ENCODE measurements at regions not wholly inside any gene's neighbourhood (a gene's known extent, or its start where the extent isn't known, plus 50 kb on each side); places are given as distances from the start of the nearest gene placed in this dataset.
"Not testable (repeated sequence)": the region's sequence is repeated elsewhere in the genome, so short reads cannot be mapped to it uniquely, and the experiment has no call there.

GRCh38 chrX:7514871-7515599 lies 327.9 kb upstream of the VCX start:
- FAIRE-seq (no peak), DNase-seq (ENCODE audit: insufficient read length) (no peak)
- TF ChIP-seq TAF1 (IDR thresholded peaks at IDR 0.05; ENCODE audit: borderline replicate concordance, low read depth, low read length): no peak
- no peak for TF ChIP-seq POLR2A (IDR thresholded peaks at IDR 0.05; ENCODE audit: low read depth, low read length)
- TF ChIP-seq POLR2AphosphoS5 (IDR thresholded peaks at IDR 0.05; ENCODE audit: low read depth, low read length): no peak

DNA sequence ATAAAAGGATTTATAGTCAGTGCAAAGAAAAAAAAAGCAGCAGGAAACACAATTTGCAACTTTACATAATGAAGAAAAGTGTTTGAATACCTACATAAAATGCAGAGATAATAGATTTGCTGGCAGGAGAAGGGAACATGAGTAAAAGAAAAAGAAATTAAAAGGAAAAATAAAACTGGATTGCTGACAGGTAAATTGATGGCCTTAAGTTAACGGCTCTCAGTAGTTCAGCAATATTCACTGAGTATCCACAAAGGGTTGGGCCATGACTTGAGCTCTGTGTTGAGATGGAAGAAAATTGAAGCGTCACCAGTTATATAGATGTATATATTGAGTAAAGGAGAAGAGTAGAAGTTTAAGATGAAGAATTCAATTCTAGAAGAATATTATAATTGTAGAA lies 330.1 kb upstream of the VCX start:
- TF ChIP-seq POLR2A (IDR thresholded peaks at IDR 0.05; ENCODE audit: low read depth, low read length) (no peak), POLR2AphosphoS5 (IDR thresholded peaks at IDR 0.05; ENCODE audit: low read depth, low read length) (no peak), TAF1 (IDR thresholded peaks at IDR 0.05; ENCODE audit: borderline replicate concordance, low read depth, low read length) (no peak)
- DNase-seq (ENCODE audit: insufficient read length) (no peak), FAIRE-seq (no peak)

- FAIRE-seq: no peak
- no peak for TF ChIP-seq POLR2A (IDR thresholded peaks at IDR 0.05; ENCODE audit: low read depth, low read length)
- no peak for TF ChIP-seq POLR2AphosphoS5 (IDR thresholded peaks at IDR 0.05; ENCODE audit: low read depth, low read length)
- TF ChIP-seq TAF1 (IDR thresholded peaks at IDR 0.05; ENCODE audit: borderline replicate concordance, low read depth, low read length): no peak
These were observed 339.7 kb upstream of the VCX start for GRCh38 chrX:7503251-7503650.

DNA sequence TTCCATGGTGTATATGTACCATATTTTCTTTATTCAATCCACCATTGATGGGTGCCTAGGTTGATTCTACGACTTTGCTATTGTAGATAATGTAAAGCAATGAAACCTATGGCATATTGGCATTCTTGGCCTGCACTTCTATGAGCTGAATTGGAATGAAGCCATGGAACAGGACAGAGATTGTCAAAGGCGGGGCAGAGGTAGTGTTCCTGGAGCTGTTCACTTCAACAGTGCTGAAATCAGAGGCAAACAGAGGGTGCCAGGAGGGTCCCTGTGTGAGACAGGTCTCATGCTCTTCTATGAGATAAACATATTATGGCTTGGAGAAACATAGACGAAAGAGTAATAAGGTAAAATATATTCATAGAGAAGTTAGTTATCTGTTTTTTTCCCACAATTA lies 342.6 kb upstream of the VCX start:
- no peak for FAIRE-seq

More at GRCh38 chrX:7503251-7503650, 339.7 kb upstream of the VCX start:
- no peak for DNase-seq (ENCODE audit: insufficient read length)

GRCh38 chrX:7486505-7486904 lies 338.6 kb upstream of the PUDP start:
- FAIRE-seq: no peak
- TF ChIP-seq POLR2AphosphoS5 (IDR thresholded peaks at IDR 0.05; ENCODE audit: low read depth, low read length) (no peak), POLR2A (IDR thresholded peaks at IDR 0.05; ENCODE audit: low read depth, low read length) (no peak), TAF1 (IDR thresholded peaks at IDR 0.05; ENCODE audit: borderline replicate concordance, low read depth, low read length) (no peak)
- DNase-seq (ENCODE audit: insufficient read length): no peak

More for the DNA sequence above, 342.6 kb upstream of the VCX start:
- no peak for DNase-seq (ENCODE audit: insufficient read length)
- TF ChIP-seq TAF1 (IDR thresholded peaks at IDR 0.05; ENCODE audit: borderline replicate concordance, low read depth, low read length): no peak
- no peak for TF ChIP-seq POLR2AphosphoS5 (IDR thresholded peaks at IDR 0.05; ENCODE audit: low read depth, low read length)
- no peak for TF ChIP-seq POLR2A (IDR thresholded peaks at IDR 0.05; ENCODE audit: low read depth, low read length)

GRCh38 chrX:7485061-7485460 lies 337.1 kb upstream of the PUDP start:
- TF ChIP-seq POLR2AphosphoS5 (IDR thresholded peaks at IDR 0.05; ENCODE audit: low read depth, low read length) (no peak), POLR2A (IDR thresholded peaks at IDR 0.05; ENCODE audit: low read depth, low read length) (no peak), TAF1 (IDR thresholded peaks at IDR 0.05; ENCODE audit: borderline replicate concordance, low read depth, low read length) (no peak)
- no peak for DNase-seq (ENCODE audit: insufficient read length)
- FAIRE-seq: no peak

DNA sequence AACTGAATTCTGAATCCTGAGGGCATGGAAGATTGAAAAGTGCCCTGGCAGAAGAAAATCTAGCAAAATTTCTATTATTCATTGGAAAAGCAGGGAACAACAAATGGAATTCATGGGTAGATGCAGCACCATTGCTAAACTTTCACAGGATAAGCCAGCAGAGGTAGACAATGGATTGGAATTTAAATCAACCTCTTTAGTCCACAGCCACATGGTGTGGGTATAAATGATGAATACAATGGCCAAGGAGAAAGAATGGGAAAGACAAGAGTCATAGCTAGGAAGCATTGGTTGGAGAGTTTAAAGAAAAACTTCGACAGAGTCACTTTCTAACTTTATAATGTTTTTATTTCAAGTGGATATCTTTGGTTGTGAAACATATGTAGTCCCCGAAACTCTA lies 332.8 kb upstream of the PUDP start:
- TF ChIP-seq POLR2AphosphoS5 (IDR thresholded peaks at IDR 0.05; ENCODE audit: low read depth, low read length) (no peak), TAF1 (IDR thresholded peaks at IDR 0.05; ENCODE audit: borderline replicate concordance, low read depth, low read length) (no peak)
- FAIRE-seq: no peak

GRCh38 chrX:7462110-7462509 lies 314.2 kb upstream of the PUDP start:
- FAIRE-seq (no peak), DNase-seq (ENCODE audit: insufficient read length) (no peak)
- TF ChIP-seq POLR2A (IDR thresholded peaks at IDR 0.05; ENCODE audit: low read depth, low read length) (no peak), POLR2AphosphoS5 (IDR thresholded peaks at IDR 0.05; ENCODE audit: low read depth, low read length) (no peak), TAF1 (IDR thresholded peaks at IDR 0.05; ENCODE audit: borderline replicate concordance, low read depth, low read length) (no peak)

More for the DNA sequence above, 332.8 kb upstream of the PUDP start:
- DNase-seq (ENCODE audit: insufficient read length): no peak

- not testable (repeated sequence) for FAIRE-seq; DNase-seq (ENCODE audit: insufficient read length)
These were observed 313.1 kb upstream of the PUDP start for GRCh38 chrX:7461051-7461450.

- FAIRE-seq (no peak), DNase-seq (ENCODE audit: insufficient read length) (no peak)
- TF ChIP-seq POLR2AphosphoS5 (IDR thresholded peaks at IDR 0.05; ENCODE audit: low read depth, low read length) (no peak), POLR2A (IDR thresholded peaks at IDR 0.05; ENCODE audit: low read depth, low read length) (no peak), TAF1 (IDR thresholded peaks at IDR 0.05; ENCODE audit: borderline replicate concordance, low read depth, low read length) (no peak)
These were observed 300.0 kb upstream of the PUDP start for GRCh38 chrX:7447801-7448499.

DNA sequence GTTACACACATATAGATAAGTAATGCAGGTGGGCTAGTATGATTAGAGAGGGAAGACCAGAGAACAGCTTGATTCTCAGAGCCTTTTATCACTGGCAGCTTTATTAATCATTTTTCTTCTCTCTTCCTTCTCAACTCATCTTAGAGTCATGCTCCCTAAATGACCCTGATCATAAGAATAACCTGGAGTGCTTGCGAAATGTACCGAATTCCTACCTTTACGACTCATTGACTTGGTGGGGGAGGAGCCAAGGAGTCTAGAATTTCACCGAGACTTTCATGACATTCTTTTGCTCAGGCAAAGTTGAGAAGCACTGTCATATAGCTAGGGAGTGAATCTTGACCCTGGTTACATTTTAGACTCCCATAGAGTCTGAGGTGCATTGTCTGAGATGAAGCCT lies 298.9 kb upstream of the PUDP start:
- DNase-seq (ENCODE audit: insufficient read length) (no peak), FAIRE-seq (no peak)
- TF ChIP-seq POLR2A (IDR thresholded peaks at IDR 0.05; ENCODE audit: low read depth, low read length) (no peak), POLR2AphosphoS5 (IDR thresholded peaks at IDR 0.05; ENCODE audit: low read depth, low read length) (no peak), TAF1 (IDR thresholded peaks at IDR 0.05; ENCODE audit: borderline replicate concordance, low read depth, low read length) (no peak)

DNA sequence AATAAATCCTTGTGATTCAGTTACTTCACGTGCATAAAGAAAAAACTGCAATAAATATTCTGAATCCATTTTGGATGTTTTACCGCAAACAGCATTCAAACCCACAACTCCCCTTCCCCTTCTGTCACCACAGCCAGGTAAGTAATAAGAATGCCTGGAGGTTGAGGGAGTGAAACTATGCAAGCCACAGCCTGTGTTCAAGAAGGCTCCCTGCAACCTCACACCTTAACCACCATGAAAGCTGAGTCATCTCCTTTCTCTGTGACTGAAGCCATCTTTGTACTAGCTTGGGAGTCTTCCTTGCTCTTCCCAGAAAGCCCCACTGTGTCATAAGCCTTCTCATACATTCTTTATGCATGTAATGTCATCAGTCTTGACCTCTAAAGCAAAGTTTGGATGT lies 297.0 kb upstream of the PUDP start:
- DNase-seq (ENCODE audit: insufficient read length): no peak
- TF ChIP-seq POLR2A (IDR thresholded peaks at IDR 0.05; ENCODE audit: low read depth, low read length): no peak
- TF ChIP-seq TAF1 (IDR thresholded peaks at IDR 0.05; ENCODE audit: borderline replicate concordance, low read depth, low read length): no peak
- TF ChIP-seq POLR2AphosphoS5 (IDR thresholded peaks at IDR 0.05; ENCODE audit: low read depth, low read length): no peak
- no peak for FAIRE-seq

Data from GM12892 (cell line).